ENCODE measurements at regions not wholly inside any gene's neighbourhood (a gene's known extent, or its start where the extent isn't known, plus 50 kb on each side); places are given as distances from the start of the nearest gene placed in this dataset.

GRCh38 chr15:31468911-31469785 lies 142.5 kb downstream of the KLF13 start:
- no peak overlapping the region for H3K4me3 ChIP-seq (ENCODE audit: low read length)
- TF ChIP-seq, protein P1, sequence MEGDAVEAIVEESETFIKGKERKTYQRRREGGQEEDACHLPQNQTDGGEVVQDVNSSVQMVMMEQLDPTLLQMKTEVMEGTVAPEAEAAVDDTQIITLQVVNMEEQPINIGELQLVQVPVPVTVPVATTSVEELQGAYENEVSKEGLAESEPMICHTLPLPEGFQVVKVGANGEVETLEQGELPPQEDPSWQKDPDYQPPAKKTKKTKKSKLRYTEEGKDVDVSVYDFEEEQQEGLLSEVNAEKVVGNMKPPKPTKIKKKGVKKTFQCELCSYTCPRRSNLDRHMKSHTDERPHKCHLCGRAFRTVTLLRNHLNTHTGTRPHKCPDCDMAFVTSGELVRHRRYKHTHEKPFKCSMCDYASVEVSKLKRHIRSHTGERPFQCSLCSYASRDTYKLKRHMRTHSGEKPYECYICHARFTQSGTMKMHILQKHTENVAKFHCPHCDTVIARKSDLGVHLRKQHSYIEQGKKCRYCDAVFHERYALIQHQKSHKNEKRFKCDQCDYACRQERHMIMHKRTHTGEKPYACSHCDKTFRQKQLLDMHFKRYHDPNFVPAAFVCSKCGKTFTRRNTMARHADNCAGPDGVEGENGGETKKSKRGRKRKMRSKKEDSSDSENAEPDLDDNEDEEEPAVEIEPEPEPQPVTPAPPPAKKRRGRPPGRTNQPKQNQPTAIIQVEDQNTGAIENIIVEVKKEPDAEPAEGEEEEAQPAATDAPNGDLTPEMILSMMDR (conservative IDR thresholded peaks at IDR 0.05; ENCODE audit: low read depth, low read length) = no peak
- DNase-seq (ENCODE audit: low read depth) = no peak

DNA sequence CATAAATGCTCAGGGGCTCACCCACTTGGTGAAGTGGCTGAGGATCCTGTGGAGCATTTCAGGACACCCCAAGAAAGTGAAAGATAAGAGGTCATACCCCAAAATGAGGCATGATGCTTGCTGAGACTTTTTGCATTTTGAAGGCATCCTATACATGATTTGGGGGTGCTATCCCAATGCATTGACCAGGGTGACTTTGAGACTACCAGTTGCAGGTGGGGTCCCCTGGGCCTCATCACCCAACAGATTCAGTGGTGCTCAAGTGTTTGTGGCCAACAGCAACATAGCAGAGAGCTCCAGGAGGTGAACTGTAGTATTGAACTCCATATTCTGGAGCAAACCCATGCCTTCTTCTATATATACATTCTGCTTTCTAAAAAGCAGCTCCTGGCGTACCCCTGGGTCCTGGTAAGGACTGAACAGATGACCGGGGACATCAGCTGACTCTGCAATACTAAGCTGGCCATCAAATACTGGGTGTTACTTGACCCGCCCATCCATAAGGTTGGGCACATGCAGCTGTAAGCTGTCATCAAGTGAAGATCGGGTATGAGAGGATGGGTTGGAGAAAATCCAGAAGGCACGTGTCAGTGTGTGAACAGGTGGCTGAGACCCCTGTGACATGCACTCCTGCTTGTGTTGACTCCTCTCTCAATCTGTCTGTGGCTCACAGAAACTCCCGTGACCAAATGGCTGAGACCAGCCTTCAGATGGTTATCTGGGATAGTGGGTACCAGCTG lies 143.3 kb downstream of the KLF13 start:
- DNase-seq (ENCODE audit: low read depth) = no peak
- TF ChIP-seq, protein P1 (conservative IDR thresholded peaks at IDR 0.05; ENCODE audit: low read depth, low read length) = no peak
- H3K4me3 ChIP-seq (ENCODE audit: low read length) = no peak overlapping the region

DNA sequence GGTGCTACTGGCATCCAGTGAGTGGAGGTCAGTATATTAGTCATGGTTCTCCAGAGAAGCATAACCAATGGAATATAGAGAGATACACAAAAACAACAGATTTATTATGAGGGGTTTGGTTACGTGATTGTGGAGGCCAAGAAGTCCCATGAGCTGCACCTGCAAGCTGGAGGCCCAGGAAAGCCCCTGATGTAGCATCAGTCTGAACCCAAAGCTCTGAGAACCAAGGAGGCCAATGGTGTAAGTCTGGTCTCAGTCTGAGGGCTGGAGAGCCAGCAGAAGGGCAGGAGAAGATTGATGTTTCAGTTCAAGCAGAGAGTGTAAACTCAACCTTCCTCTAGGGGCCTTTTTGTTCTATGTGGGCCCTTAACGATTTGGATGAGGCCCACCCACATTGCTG lies 144.1 kb downstream of the KLF13 start:
- no peak for DNase-seq (ENCODE audit: low read depth)
- TF ChIP-seq, protein P1 (conservative IDR thresholded peaks at IDR 0.05; ENCODE audit: low read depth, low read length) = no peak
- no peak overlapping the region for H3K4me3 ChIP-seq (ENCODE audit: low read length)

- TF ChIP-seq, protein P1 (conservative IDR thresholded peaks at IDR 0.05; ENCODE audit: low read depth, low read length) = no peak
- H3K4me3 ChIP-seq (ENCODE audit: low read length) = no peak overlapping the region
- DNase-seq (ENCODE audit: low read depth) = peak; percentile 18
Observed at GRCh38 chr15:31471731-31472430, 145.2 kb downstream of the KLF13 start.

- TF ChIP-seq, protein P1 (conservative IDR thresholded peaks at IDR 0.05; ENCODE audit: low read depth, low read length) = no peak
- no peak overlapping the region for H3K4me3 ChIP-seq (ENCODE audit: low read length)
- no peak for DNase-seq (ENCODE audit: low read depth)
Observed at GRCh38 chr15:31472636-31473384, 146.2 kb downstream of the KLF13 start.

GRCh38 chr15:31473385-31474058 lies 146.9 kb downstream of the KLF13 start:
- TF ChIP-seq, protein P1 (conservative IDR thresholded peaks at IDR 0.05; ENCODE audit: low read depth, low read length) = no peak
- no peak for DNase-seq (ENCODE audit: low read depth)

More at GRCh38 chr15:31473385-31474058, 146.9 kb downstream of the KLF13 start:
- H3K4me3 ChIP-seq (ENCODE audit: low read length) = no peak overlapping the region

Data from retinal pigment epithelial cell (primary cell).